ENCODE measurements at regions not wholly inside any gene's neighbourhood (a gene's known extent, or its start where the extent isn't known, plus 50 kb on each side); places are given as distances from the start of the nearest gene placed in this dataset.

DNA sequence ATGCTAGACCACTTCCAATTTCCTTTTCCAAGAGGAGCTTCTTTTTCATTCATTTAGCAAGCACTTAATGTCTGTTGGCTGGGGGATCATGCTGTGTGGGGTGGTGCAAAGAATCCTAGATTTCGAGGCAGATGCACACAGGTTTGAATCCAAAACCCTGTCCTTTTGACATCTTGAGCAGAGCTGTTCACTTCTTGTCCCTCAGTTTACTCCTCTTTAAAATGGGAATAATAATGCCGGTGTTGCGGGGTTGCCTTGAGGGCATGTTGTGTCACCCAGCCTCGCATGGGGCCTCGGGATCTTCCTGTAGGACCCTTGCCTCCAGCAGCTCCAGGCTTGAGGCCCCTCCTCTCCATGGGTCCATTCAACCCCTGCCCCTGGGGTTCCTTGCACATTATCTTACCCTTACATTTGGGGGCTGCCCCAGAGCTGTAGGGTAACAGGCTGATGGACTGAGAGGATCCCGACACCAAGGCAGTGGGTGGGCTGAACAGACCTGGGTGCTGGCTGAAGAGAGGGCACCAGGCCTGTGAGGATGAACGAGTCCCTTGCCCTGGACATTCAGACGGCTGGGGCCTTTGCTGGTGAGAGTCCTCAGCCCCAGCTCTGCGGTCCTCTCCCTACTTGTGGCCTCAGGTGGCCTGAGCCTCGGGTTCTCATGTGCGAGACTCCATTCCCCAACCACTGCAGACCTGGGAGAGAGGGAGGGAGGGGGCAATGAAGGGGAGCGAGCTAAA lies 145.8 kb downstream of the BARX1 start:
- DNase-seq: no peak

DNA sequence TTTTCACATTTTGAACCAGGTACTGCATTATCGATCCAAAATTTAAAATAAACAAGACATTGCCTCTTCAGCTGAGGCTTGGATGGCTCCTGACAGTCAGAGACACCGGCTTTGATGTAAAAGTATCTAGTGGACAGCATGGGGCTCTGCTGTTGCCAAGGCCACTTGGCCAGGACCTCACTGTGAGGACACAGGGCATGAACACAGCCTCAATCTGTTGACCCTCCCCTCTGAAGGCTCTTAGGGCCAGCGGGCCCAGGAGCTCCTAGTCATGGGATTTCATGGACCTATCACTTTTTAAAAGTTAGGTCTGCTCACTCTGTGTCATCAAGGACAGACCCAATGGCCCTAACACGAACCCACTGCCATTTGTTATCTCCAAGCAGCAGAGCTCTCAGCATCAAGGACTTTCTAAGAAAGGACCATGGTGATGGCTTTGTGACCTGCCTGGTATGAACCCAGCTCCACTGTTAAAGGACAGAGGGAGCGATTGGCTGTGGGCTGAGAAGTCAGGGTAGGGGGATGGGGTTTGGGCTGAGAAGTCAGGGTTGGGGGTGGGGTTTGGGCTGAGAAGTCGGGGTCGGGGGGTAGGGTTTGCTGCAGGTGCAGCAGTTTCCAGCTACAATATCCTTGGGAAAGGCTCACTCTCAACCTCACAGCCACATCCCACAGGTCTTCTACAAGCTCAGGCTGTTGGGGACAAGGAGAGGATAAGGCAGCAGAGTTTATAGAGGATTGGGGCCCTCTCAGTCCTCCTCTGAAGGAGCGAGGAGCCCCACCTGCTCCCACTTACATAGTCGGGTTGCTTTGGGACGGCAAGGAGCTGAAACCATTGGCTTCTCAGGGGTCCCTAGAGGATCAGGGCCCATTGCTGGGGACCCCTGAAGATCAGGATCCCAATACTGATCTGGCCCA lies 146.8 kb downstream of the BARX1 start:
- peak; percentile 53 for DNase-seq

DNA sequence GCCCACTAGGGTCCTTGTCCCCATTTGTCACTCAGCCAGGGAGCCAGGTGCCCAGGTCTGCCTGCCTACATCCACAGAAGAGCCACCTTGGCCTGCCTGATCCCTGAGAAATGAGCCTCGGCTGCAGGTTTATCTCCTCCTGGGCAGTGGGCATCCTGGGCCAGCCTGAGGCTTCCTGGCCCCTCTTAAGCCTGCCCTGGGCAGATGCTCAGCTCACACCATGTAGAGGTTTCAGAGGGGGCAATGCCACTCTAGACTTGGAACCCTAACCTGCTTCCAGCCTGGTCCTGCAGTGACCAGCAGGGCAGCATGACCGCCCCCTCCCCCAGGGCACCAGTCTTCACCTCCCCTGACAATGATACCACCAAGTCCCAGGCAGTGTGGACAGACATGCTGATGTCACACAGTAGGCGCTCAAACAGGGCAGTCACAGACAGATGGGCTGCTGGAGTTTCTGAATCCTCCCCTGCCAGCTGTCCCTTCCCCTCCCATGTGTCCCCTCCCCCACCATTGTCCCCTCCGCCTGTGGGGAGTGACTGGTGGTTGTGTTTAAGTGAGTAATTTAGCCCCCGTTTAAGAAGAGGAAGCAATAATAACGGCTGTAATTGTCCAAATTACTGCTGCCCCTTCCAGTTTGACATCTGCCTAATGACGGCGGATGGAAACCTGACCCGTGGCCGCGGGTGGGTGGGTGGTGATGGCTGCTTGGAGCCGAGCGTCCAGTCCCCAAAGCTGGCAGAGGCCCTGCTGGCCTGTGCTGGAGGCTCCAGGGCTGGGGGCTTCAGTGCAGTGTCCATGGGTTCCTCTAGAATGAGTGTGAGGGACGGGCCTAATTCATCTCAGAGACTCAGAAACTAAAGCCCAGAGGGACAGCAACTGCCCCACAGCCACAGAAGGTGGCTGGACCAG lies 147.7 kb downstream of the BARX1 start:
- peak; percentile 98 for DNase-seq

DNA sequence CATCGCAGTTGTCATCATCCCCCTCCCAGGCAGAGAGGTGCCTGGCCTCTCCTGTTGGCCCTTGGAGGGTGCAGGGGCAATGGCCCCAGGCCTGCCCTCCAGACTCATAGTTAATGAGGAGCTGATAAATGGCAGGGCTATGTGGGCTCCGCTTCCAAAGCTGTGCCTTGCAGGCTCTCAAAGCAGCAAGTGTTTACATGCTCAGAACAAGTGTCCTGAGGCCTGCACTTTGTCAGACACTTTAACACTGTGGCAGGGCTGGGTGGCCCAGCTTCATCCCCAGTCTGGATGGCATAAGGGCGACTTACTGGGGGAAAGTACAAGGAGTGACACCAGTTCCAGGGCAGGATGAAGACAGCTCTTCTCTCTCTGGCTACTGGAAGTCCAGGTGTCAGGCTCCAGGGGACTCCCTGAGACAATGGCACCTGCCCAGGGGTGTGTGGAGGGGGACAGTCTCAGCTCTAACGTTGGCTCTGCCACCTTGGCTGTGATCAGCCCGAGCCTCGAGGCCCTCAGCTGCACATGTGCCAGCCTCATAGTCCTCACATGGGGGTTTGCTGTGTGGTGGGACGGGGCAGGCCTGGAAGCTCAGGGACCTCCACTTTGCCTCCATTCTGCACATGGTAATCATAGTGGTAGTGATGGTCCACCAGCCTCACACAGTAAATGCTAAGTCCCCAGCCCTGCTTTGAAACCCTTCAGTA lies 153.4 kb downstream of the BARX1 start:
- DNase-seq: no peak

DNA sequence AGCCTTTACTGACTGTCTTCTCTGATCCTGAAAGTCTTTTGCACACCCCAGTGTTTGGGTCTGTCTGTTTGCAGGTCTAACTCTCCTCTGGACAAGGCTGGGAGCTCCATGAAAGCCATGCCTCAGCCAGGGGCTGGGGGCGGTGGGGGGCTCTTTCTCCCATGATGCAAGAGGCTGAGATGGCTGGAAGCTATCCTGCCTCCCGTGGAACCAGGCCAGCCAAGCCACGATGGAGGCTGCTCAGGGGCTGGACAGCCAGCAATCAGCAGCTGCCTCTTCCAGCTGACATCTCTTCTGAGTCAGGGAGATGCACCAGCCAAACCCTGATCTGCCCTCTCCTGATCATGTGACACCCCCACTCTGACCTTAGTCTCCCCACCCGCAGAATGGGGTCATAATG lies 154.0 kb downstream of the BARX1 start:
- no peak for DNase-seq

DNA sequence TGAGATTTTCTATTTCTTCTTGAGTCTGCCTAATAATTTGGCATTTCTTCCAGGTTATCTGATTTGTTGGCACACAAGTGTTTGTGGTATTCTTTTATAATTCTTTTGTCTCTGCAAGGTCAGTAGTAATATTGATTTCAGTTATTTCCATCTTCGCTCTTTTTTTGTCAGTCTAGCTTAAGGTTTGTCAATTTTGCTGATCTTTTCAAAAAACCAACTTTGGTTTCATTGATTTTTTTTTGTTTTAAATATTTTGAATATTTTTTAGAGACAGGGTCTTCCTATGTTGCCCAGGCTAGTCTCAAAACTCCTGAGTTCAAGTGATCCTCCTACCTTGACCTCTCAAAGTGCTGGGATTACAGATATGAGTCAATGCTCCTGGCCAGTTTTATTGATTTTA lies 162.8 kb downstream of the BARX1 start:
- no peak for DNase-seq

DNA sequence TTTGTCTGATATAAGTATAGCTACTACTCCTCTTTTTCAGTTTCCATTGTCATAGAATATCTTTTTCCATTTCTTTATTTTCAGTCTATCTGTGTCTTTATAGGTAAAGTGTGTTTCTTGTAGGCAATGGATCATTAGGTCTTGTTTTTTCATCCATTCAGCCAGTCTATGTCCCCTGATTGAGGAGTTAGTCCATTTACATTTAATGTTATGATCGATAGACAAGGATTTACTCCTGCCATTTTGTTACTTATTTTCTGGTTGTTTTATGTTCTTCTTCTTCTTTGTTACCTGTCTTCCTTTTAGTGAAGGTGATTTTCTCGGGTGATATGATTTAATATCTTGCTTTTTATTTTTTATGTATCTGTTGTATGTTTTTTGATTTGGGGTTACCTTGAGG lies 169.0 kb downstream of the BARX1 start:
- no peak for DNase-seq

DNA sequence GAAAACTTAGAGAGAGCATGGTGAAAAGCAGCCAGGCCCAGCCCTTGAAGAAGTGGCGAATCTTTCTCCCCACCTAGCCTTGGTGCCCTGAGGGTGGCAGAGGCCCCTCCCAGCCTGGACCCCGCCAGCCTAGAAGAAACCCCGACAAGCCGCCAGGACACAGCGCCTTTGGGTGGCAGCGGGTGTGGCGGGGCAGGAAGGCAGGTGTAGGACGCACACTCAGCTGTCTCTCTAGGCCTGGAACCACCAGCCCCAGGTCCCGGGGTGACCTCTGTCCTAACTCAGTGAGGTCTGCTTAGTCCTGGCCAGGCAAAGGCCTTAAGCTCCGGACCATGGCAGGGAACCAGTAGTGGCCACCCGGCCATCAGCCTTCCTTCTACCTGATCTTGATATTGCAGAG lies 178.3 kb downstream of the BARX1 start:
- no peak for DNase-seq

DNA sequence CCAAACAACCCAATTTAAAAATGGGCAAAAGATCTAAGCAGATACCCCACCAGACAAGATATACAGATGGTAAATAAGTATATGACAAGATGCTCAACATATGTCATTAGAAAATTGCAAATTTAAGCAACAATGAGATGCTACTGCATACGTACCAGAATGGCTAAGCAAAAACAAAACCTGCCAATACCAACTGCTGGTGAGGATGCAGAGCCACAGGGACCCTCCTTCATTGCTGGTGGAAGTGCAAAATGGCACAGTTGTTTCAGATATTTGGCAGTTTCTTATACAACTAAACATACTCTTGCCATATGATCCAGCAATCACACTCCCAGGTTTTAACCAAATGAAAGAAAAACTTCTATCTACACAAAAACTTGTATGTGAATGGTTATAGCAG lies 178.9 kb downstream of the BARX1 start:
- DNase-seq: no peak

DNA sequence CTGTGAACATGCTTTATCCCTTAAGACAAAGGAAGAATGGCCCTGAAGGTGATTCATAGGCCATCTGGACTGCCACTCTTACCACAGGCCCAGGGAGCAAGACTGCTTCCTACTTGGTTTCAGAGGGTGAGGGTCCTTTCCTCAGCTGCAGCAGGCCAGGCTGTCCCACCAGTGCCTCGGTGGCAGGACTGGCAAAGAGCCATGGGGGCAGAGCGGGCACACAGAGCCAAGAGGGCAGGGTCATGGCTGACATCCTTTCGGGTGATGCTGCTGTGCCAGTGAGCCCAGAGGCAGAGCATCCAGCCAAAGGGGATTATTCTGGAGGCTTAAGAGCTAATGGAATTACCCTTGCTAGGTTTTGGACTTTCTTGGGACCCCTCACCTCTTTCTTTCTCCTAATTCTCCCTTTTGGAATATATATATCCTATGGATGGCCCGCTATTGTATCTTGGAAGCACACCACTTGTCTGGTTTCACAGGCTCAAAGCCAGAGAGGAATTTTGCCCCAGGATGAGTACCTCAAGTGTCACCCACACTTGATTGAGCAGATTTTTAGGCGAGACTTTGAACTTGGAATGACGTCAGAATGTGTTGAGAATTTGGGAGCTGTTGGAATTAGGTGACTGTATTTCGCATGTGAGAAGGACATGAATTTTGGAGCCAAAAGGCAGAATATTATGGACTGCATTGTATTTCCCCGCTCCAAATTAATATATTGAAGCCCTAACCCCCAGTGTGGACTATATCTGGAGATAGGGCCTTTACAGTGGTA lies 180.6 kb downstream of the BARX1 start:
- no peak for DNase-seq

DNA sequence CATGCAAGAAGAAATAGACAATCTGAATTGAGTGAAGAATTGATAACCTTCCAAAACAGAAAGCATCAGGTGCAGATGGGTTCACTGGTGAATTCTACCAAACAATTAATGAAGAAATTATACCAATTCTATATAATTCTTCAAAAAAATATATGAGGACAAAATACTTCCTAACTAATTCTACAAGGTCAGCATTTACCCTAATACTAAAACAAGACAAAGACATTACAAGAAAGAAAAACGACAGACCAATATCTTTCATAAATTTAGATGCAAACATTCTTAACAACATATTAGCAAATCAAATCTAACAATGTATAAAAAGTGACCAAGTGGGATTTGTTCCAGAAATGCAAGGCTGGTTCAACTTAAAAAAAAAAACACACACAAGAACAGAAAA lies 183.9 kb downstream of the BARX1 start:
- DNase-seq: no peak

DNA sequence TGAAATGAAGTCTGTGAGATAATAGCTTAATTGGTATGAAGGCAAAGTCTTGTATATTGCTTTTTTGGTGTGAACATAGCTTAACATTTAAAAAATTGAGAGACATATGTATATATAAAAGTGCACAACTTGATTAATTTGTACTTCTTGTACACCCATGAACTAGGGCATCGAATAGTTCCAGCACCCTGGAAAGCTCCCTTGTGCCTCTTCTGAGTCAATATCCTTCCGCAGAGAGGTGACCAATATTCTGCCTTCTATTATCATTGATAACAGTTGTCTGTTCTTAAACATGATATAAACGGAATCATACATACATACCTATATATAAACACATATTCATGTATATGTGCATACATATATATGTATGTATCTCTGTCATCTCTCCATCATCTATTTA lies 185.4 kb downstream of the PHF2 start:
- DNase-seq: no peak

DNA sequence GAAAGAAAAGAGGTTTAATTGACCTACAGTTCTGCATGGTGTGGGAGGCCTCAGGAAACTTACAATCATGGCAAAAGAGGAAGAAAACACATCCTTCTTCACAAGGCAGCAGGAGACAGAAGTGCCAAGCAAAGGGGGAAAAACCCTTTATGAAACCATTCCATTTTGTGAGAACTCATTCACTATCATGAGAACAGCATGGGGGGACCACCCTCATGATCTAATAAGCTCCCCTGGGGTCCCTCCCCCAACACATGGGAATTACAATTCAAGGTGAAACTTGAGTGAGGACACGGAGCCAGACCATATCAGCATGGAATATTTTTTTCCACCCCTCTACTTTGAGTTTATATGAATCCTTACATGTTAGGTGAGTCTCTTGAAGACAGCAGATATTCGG lies 173.7 kb downstream of the PHF2 start:
- DNase-seq: no peak

DNA sequence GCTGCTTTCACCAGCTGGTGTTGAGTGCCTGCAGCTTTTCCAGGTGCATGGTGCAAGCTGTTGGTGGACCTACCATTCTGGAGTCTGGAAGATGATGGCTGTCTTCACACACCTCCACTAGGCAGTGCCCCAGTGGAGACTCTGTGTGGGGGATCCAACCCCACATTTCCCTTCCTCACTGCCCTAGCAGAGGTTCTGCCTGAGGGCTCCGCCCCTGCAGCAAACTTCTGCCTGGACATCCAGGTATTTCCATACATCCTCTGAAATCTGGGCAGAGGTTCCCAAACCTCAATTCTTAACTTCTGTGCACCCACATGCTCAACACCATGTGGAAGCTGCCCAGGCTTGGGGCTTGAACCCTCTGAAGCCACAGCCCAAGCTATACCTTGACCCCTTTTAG lies 172.4 kb downstream of the PHF2 start:
- DNase-seq: peak; percentile 19

DNA sequence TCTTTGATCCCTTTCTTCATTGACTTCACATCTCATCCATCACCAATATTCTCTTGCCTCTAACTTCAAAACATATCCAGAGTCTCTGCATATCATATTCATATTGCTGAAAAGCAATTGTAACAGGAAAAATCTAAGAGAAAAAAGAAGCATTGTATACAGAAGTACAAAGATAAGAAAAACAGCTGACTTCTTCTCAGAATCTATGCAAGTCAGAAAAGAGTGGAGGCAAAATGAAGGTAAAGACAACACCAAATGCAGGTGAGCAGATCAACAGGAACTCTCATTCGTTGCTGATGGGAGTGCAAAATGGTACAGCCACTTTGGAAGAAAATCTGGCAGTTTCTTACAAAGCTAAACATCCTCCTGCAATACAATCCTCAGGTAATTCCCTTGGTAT lies 155.6 kb downstream of the PHF2 start:
- no peak for DNase-seq

DNA sequence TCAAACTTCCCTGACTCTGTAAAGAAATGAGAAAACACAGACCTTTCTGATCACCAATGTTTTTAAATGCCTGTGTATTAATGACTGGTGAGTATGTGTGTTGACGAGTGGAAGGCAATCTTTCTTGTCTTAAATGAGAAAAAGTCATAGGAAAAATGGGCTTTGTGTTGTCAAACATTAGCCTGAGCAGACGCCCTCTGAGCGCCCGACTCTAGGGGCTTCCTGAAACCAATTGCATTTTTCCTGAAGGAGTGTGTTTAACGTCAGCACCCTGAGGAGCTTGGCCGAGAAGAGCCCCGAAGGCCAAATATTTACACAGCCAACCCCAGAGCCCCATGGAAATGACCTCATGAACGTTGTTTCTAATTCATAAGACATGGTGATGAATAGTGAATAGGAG lies 154.3 kb downstream of the PHF2 start:
- peak; percentile 38 for DNase-seq

DNA sequence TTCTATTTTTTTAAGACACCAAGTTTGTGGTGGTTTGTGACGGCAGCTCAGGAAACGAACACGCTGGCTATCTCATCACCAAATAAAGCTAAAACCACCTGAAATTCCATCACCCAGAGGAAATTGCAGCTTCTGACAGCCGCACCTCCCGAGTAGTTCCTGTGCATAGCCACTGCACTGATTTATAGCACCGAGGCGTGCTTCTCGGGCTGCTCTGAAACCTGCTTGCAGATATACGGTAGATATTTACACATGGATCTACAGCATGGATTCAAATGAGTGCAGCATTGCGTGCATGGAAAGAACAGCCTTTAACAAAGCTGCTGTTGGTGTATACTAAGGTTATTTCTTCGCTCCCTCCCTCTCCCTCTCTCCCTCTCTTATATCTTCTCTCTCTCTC lies 153.8 kb downstream of the PHF2 start:
- DNase-seq: no peak

Measured in NCI-H69 (cell line).